A549 (cell line): ENCODE measurements at regions not wholly inside any gene's neighbourhood (a gene's known extent, or its start where the extent isn't known, plus 50 kb on each side); places are given as distances from the start of the nearest gene placed in this dataset.

ENCODE experiments used
- ATAC-seq, 2 experiments: fragments of 200-7000 bp in 1 of 2; fragments of >200 bp in 1 of 2; cut with Nextera tagmentation in 1 of 2; cut with Tn5 transposase in 1 of 2; 3 replicates each; pipeline versions ENCODE4 v1.8.0 to v1.9.1; 2018 to 2020; ENCODE audit warnings: mild to moderate bottlenecking in 1 of 2, moderate library complexity in 1 of 2
- CTCF ChIA-PET: fragments of 300-600 bp; sonication (Branson Sonifier 250); formaldehyde crosslinking; extraction: SDS; loops from one replicate; lab custom pipeline; 2021; ENCODE audit warnings: antibody characterized with exemption, inconsistent platforms; lab: Yijun Ruan, JAX
- POLR2A ChIA-PET: fragments of 350-600 bp; formaldehyde crosslinking; extraction: SDS; loops from one replicate; lab custom pipeline; 2021; ENCODE audit warnings: antibody characterized with exemption, inconsistent platforms; lab: Yijun Ruan, JAX
- DNase-seq, 2 experiments: peaks; one replicate each; pipeline versions ENCODE4 v3.0.0 to v3.0.0-alpha.2; 2011 to 2016; ENCODE audit warnings: low read depth in 1 of 2, low spot score in 1 of 2
- FAIRE-seq: peaks from 2 replicates; lab custom pipeline; 2011; peaks lifted over from hg19 to GRCh38; lab: Jason Lieb, UNC
- H3K27ac ChIP-seq, 2 experiments: fragments of >200 bp; sonication (Bioruptor Twin); formaldehyde crosslinking; 3 replicates each; pipeline ENCODE4 v1.5.1; 2016 to 2017
- H3K4me1 ChIP-seq: fragments of >200 bp; sonication (Bioruptor Twin); formaldehyde crosslinking; 3 replicates; pipeline ENCODE4 v1.6.1; 2016
- H3K4me2 ChIP-seq: fragments of >200 bp; sonication (Bioruptor Twin); formaldehyde crosslinking; 3 replicates; pipeline ENCODE4 v1.6.1; 2016
- H3K4me3 ChIP-seq: fragments of >200 bp; sonication (Bioruptor Twin); formaldehyde crosslinking; 3 replicates; pipeline ENCODE4 v1.5.1; 2016
- H3K9me3 ChIP-seq: fragments of >200 bp; sonication (Bioruptor Twin); formaldehyde crosslinking; 3 replicates; pipeline ENCODE4 v1.6.1; 2016
- CBX8 ChIP-seq: fragments of 200-600 bp; sonication (generic); IDR thresholded peaks from 2 replicates; pipeline ENCODE4 v1.6.1; 2016
- CEBPB ChIP-seq, 2 experiments: fragments of >200 bp in 1 of 2; sonication (Bioruptor Twin) in 1 of 2; formaldehyde crosslinking in 1 of 2; IDR thresholded peaks; 2 replicates each; pipeline ENCODE4 v1.6.1; 2012 to 2016
- CHD2 ChIP-seq: fragments of 150-350 bp; IDR thresholded peaks from 2 replicates; pipeline ENCODE4 v1.6.1; 2014; ENCODE audit warnings: low read length; ENCODE audit not compliant: partially characterized antibody
- EP300 ChIP-seq, 2 experiments: fragments of >200 bp; sonication (Bioruptor Twin); formaldehyde crosslinking; IDR thresholded peaks; 2 replicates in 1 of 2; 3 replicates in 1 of 2; pipeline ENCODE4 v1.6.1; 2016 to 2017
- ESRRA ChIP-seq: fragments of 150-350 bp; IDR thresholded peaks from 2 replicates; pipeline ENCODE4 v1.6.1; 2014; ENCODE audit warnings: mild to moderate bottlenecking, low read length, borderline replicate concordance
- FOSL2 ChIP-seq, 2 experiments: fragments of 450-650 bp in 1 of 2; fragments of >200 bp in 1 of 2; sonication (Bioruptor Twin) in 1 of 2; formaldehyde crosslinking; IDR thresholded peaks; 2 replicates each; pipeline versions ENCODE4 v1.5.0 to v1.6.1; 2016 to 2020; ENCODE audit warnings: mild to moderate bottlenecking in 1 of 2, moderate library complexity in 1 of 2
- HDAC2 ChIP-seq: fragments of 200-600 bp; sonication (generic); IDR thresholded peaks from 2 replicates; pipeline ENCODE4 v1.6.1; 2016
- HEYL ChIP-seq: fragments of 250-450 bp; sonication (Bioruptor Pico); IDR thresholded peaks from 2 replicates; pipeline ENCODE4 v1.8.0; 2021; ENCODE audit warnings: mild to moderate bottlenecking, moderate library complexity
- KDM1A ChIP-seq: fragments of 200-600 bp; sonication (generic); IDR thresholded peaks from 2 replicates; pipeline ENCODE4 v1.6.1; 2016; ENCODE audit warnings: low read depth, mild to moderate bottlenecking
- KDM5A ChIP-seq: fragments of 200-600 bp; sonication (generic); IDR thresholded peaks from 2 replicates; pipeline ENCODE4 v1.6.1; 2016; ENCODE audit warnings: antibody characterized with exemption, mild to moderate bottlenecking
- MAFK ChIP-seq: fragments of 450-650 bp; IDR thresholded peaks from 2 replicates; pipeline ENCODE4 v1.6.1; 2014; ENCODE audit not compliant: partially characterized antibody
- MAZ ChIP-seq: fragments of 150-350 bp; IDR thresholded peaks from 2 replicates; pipeline ENCODE4 v1.6.1; 2014; ENCODE audit warnings: antibody characterized with exemption, low read depth, low read length, borderline replicate concordance
- NR3C1 ChIP-seq: fragments of >200 bp; sonication (Bioruptor Twin); formaldehyde crosslinking; IDR thresholded peaks from 3 replicates; pipeline ENCODE4 v1.6.1; 2017
- RCOR1 ChIP-seq: fragments of 150-350 bp; IDR thresholded peaks from 2 replicates; pipeline ENCODE4 v1.6.1; 2014; ENCODE audit warnings: antibody characterized with exemption, low read length, low read depth
- RFX5 ChIP-seq: fragments of 450-650 bp; IDR thresholded peaks from 2 replicates; pipeline ENCODE4 v1.7.1; 2014; ENCODE audit warnings: antibody characterized with exemption, mild to moderate bottlenecking, moderate library complexity
- SREBF2 ChIP-seq: fragments of 450-650 bp; IDR thresholded peaks from 2 replicates; pipeline ENCODE4 v1.6.1; 2014; ENCODE audit warnings: mild to moderate bottlenecking, moderate library complexity
- TP53 ChIP-seq: fragments of 250-450 bp; sonication (Bioruptor Pico); IDR thresholded peaks from 2 replicates; pipeline ENCODE4 v1.5.0; 2021; ENCODE audit warnings: mild to moderate bottlenecking, moderate library complexity
- ZC3H11A ChIP-seq: fragments of 450-650 bp; IDR thresholded peaks from 2 replicates; pipeline ENCODE4 v1.6.1; 2014; ENCODE audit warnings: antibody characterized with exemption, mild to moderate bottlenecking
- WGBS: methylation state at CpG from one replicate; pipeline ENCODE4 v1.1.6; 2017; ENCODE audit errors: missing lambda C conversion rate; 5-methylcytosine and 5-hydroxymethylcytosine counted together
- TF ChIP-seq, protein P1 (sequence below): IDR thresholded peaks from 2 replicates; pipeline ENCODE4 v1.6.1; 2012
- TF ChIP-seq, protein P2 (sequence below): fragments of 150-350 bp; IDR thresholded peaks from 2 replicates; pipeline ENCODE4 v1.6.1; 2014; ENCODE audit warnings: low read depth, mild to moderate bottlenecking, low read length
- TF ChIP-seq, protein P3 (sequence below): fragments of 450-650 bp; IDR thresholded peaks from 2 replicates; pipeline ENCODE4 v1.6.1; 2014; ENCODE audit warnings: antibody characterized with exemption
- TF ChIP-seq, protein P4 (sequence below): IDR thresholded peaks from 2 replicates; pipeline ENCODE4 v1.6.1; 2012; ENCODE audit warnings: low read depth, borderline replicate concordance
- TF ChIP-seq, protein P5 (sequence below): IDR thresholded peaks from 2 replicates; pipeline ENCODE4 v1.6.1; 2012

DNA sequence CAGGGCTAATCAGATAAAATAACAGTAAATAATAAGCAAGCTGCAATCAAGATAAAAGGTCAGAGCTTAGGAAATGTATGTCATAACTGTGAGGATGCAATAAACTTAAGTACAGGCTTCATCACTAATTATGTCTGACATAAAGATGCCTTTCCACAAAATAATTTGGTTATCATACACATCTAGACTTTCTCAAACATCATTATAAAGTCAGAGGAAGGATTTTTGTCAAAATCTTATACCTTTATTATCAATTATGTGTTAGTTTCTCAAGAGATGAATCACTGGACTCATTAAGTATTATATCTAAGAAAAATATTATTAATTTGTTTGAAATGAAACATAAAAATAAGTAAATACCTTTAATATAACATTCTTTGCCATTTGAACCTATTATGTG is 695.4 kb upstream of the INTU start:
- H3K4me1 ChIP-seq: no peaks in the 10 kb centered on the region
- no peak for DNase-seq
- POLR2A ChIA-PET: no interaction called here
- TF ChIP-seq RCOR1 (no peak), SREBF2 (no peak), KDM5A (no peak), CBX8 (no peak), RFX5 (no peak)
- TF ChIP-seq, protein P1, sequence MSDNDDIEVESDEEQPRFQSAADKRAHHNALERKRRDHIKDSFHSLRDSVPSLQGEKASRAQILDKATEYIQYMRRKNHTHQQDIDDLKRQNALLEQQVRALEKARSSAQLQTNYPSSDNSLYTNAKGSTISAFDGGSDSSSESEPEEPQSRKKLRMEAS: no peak
- TF ChIP-seq, all 56 proteins: peak for 0
- Histone ChIP-seq H3K4me2 (no peak overlapping the region), H3K27ac (no peak overlapping the region), H3K9me3 (no peaks in the 10 kb centered on the region), H3K4me3 (no peak overlapping the region)
- no peak for ATAC-seq
- no peak for FAIRE-seq
- CTCF ChIA-PET: no interaction called here

DNA sequence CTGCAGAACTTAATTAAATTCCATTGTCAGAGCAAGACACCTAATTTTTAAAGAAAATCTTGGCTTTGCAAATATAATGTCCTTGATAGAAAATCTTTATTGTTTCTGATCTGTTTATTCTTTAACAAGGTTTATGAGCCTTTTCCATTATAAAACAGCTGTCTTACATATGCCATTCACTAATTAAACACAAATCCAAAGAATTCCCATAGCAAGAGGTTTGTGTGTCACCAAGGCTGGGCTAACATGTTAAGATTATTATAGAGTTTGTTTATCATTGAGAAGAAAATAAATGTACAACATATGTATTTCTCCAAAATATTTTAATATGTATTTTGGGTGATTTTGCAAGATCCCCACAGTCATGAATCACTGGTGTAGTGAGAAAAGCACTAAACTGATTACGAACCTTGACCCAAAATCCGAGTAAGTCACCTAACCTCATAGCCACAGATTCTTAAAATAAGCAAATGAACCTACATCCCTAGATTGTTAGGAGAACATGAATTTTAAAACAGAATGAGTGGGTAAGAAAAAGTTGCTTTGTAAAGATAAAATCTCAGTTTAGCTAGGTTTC is 694.8 kb upstream of the INTU start:
- CTCF ChIA-PET: no interaction called here
- DNase-seq: no peak
- no peak for FAIRE-seq
- Histone ChIP-seq H3K9me3 (no peaks in the 10 kb centered on the region), H3K4me1 (no peaks in the 10 kb centered on the region), H3K4me3 (no peak overlapping the region), H3K4me2 (no peak overlapping the region), H3K27ac (no peak overlapping the region)
- ATAC-seq: no peak
- 37% methylated on average over 2 of the region's 2 CpGs for WGBS
- POLR2A ChIA-PET: no interaction called here
- TF ChIP-seq, protein P2, sequence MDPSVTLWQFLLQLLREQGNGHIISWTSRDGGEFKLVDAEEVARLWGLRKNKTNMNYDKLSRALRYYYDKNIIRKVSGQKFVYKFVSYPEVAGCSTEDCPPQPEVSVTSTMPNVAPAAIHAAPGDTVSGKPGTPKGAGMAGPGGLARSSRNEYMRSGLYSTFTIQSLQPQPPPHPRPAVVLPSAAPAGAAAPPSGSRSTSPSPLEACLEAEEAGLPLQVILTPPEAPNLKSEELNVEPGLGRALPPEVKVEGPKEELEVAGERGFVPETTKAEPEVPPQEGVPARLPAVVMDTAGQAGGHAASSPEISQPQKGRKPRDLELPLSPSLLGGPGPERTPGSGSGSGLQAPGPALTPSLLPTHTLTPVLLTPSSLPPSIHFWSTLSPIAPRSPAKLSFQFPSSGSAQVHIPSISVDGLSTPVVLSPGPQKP: no peak
- TF ChIP-seq KDM1A: no peak
- no peak for TF ChIP-seq MAZ
- TF ChIP-seq FOSL2 (IDR thresholded peaks at IDR 0.05): no peak
- no peak for TF ChIP-seq FOSL2 (CRISPR knock-in tag; IDR thresholded peaks at IDR 0.05)
- no peak for TF ChIP-seq KDM5A
- TF ChIP-seq CHD2: no peak
- TF ChIP-seq, protein P1: no peak
- no peak for TF ChIP-seq ZC3H11A
- TF ChIP-seq TP53 (CRISPR knock-in tag): no peak
- TF ChIP-seq CEBPB (IDR thresholded peaks at IDR 0.05): no peak
- no peak for TF ChIP-seq NR3C1
- no peak for TF ChIP-seq HEYL (CRISPR knock-in tag)
- TF ChIP-seq, protein P3, sequence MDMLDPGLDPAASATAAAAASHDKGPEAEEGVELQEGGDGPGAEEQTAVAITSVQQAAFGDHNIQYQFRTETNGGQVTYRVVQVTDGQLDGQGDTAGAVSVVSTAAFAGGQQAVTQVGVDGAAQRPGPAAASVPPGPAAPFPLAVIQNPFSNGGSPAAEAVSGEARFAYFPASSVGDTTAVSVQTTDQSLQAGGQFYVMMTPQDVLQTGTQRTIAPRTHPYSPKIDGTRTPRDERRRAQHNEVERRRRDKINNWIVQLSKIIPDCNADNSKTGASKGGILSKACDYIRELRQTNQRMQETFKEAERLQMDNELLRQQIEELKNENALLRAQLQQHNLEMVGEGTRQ: no peak
- no peak for TF ChIP-seq EP300 (IDR thresholded peaks at IDR 0.05)
- no peak for TF ChIP-seq HDAC2

DNA sequence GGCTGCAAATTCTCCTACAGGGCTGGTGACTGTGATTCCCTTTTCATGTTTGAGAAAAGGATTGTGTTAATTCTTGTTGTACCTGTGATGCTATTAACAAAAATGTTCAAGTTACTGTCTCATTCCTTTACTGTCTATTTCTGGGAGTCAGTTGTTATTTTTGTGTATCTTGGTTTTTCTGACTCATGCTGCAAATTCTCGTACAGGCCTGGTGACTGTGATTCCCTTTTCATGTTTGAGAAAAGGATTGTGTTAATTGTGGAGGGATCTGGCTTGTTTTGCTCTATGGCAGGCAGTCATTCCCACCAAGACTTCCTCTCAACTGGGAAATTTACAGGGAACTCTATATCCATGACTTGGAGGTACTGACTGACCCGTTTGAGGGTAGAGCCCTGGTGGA is 693.4 kb upstream of the INTU start:
- TF ChIP-seq, protein P2: no peak
- TF ChIP-seq ESRRA: no peak
- TF ChIP-seq, protein P4, sequence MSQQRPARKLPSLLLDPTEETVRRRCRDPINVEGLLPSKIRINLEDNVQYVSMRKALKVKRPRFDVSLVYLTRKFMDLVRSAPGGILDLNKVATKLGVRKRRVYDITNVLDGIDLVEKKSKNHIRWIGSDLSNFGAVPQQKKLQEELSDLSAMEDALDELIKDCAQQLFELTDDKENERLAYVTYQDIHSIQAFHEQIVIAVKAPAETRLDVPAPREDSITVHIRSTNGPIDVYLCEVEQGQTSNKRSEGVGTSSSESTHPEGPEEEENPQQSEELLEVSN: no peak
- TF ChIP-seq SREBF2: no peak
- no peak for TF ChIP-seq MAFK
- TF ChIP-seq EP300 (IDR thresholded peaks at IDR 0.05): no peak
- TF ChIP-seq, protein P5, sequence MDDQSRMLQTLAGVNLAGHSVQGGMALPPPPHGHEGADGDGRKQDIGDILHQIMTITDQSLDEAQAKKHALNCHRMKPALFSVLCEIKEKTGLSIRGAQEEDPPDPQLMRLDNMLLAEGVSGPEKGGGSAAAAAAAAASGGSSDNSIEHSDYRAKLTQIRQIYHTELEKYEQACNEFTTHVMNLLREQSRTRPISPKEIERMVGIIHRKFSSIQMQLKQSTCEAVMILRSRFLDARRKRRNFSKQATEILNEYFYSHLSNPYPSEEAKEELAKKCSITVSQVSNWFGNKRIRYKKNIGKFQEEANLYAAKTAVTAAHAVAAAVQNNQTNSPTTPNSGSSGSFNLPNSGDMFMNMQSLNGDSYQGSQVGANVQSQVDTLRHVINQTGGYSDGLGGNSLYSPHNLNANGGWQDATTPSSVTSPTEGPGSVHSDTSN: no peak
- no peak for TF ChIP-seq HEYL (CRISPR knock-in tag)
- no peak for TF ChIP-seq NR3C1
- ChIA-PET CTCF (no interaction called here), POLR2A (no interaction called here)
- no peak overlapping the region for H3K4me3 ChIP-seq
- no peak overlapping the region for H3K27ac ChIP-seq
- WGBS: 0% methylated on average over 2 of the region's 2 CpGs
- DNase-seq: no peak
- H3K4me2 ChIP-seq: no peak overlapping the region
- H3K9me3 ChIP-seq: no peaks in the 10 kb centered on the region
- no peaks in the 10 kb centered on the region for H3K4me1 ChIP-seq
- FAIRE-seq: no peak
- ATAC-seq: no peak
